HepG2 (cell line): ENCODE measurements at regions not wholly inside any gene's neighbourhood (a gene's known extent, or its start where the extent isn't known, plus 50 kb on each side); places are given as distances from the start of the nearest gene placed in this dataset.

ENCODE experiments used
- BCL6 ChIP-seq: IDR thresholded peaks from 2 replicates; pipeline ENCODE4 v1.6.1; 2016; ENCODE audit warnings: missing genetic modification reagents, missing compliant biosample characterization
- CEBPG ChIP-seq: IDR thresholded peaks from 2 replicates; pipeline ENCODE4 v1.6.1; 2016
- CREB1 ChIP-seq, 2 experiments: fragments of 450-650 bp in 1 of 2; IDR thresholded peaks; 2 replicates each; pipeline ENCODE4 v1.6.1; 2016 to 2017; ENCODE audit warnings: control low read depth in 1 of 2, mild to moderate bottlenecking in 1 of 2, missing compliant biosample characterization in 1 of 2, missing genetic modification characterization in 1 of 2
- CTCF ChIP-seq: sonication (generic); formaldehyde crosslinking; IDR thresholded peaks from 2 replicates; pipeline ENCODE4 v1.5.0; 2020; ENCODE audit warnings: mild to moderate bottlenecking, missing genetic modification reagents, moderate library complexity
- DPF2 ChIP-seq: sonication (generic); formaldehyde crosslinking; IDR thresholded peaks from 2 replicates; pipeline ENCODE4 v1.4.0; 2020; ENCODE audit warnings: mild to moderate bottlenecking, low read depth, missing genetic modification reagents, borderline replicate concordance
- FOXA3 ChIP-seq: IDR thresholded peaks from 2 replicates; pipeline ENCODE4 v1.6.1; 2016; ENCODE audit warnings: missing genetic modification reagents, missing compliant biosample characterization
- GATAD2A ChIP-seq: IDR thresholded peaks from 2 replicates; pipeline ENCODE4 v1.6.1; 2016
- HMGA1 ChIP-seq: sonication (generic); formaldehyde crosslinking; conservative IDR thresholded peaks from 2 replicates; pipeline ENCODE4 v1.4.0; 2020; ENCODE audit warnings: missing genetic modification reagents
- HOMEZ ChIP-seq: IDR thresholded peaks from 2 replicates; pipeline ENCODE4 v1.6.1; 2016; ENCODE audit warnings: low read depth
- IKZF5 ChIP-seq: IDR thresholded peaks from 2 replicates; pipeline ENCODE4 v1.6.1; 2018; ENCODE audit warnings: missing genetic modification reagents, mild to moderate bottlenecking, missing compliant biosample characterization
- KAT7 ChIP-seq: IDR thresholded peaks from 2 replicates; pipeline ENCODE4 v1.6.1; 2018; ENCODE audit warnings: borderline replicate concordance, missing compliant biosample characterization
- MXD4 ChIP-seq: IDR thresholded peaks from 2 replicates; pipeline ENCODE4 v1.6.1; 2016; ENCODE audit warnings: mild to moderate bottlenecking, missing biosample characterization, missing genetic modification reagents
- NBN ChIP-seq: fragments of 450-650 bp; conservative IDR thresholded peaks from 2 replicates; pipeline ENCODE4 v1.6.1; 2017
- NCOA5 ChIP-seq: sonication (generic); formaldehyde crosslinking; IDR thresholded peaks from 2 replicates; pipeline ENCODE4 v1.4.0; 2020; ENCODE audit warnings: missing genetic modification reagents
- PLRG1 ChIP-seq: fragments of 450-650 bp; conservative IDR thresholded peaks from 2 replicates; pipeline ENCODE4 v1.6.1; 2016
- SP140L ChIP-seq: sonication (generic); formaldehyde crosslinking; IDR thresholded peaks from 2 replicates; pipeline ENCODE4 v1.4.0; 2020; ENCODE audit warnings: missing genetic modification reagents, borderline replicate concordance
- THRA ChIP-seq: sonication (generic); formaldehyde crosslinking; IDR thresholded peaks from 2 replicates; pipeline ENCODE4 v1.4.0; 2020; ENCODE audit warnings: missing genetic modification reagents, borderline replicate concordance
- ZBTB10 ChIP-seq: sonication (generic); formaldehyde crosslinking; IDR thresholded peaks from 2 replicates; pipeline ENCODE4 v1.4.0; 2020; ENCODE audit warnings: missing genetic modification reagents, borderline replicate concordance
- ZBTB38 ChIP-seq: sonication (generic); formaldehyde crosslinking; IDR thresholded peaks from 2 replicates; pipeline ENCODE4 v1.5.1; 2020; ENCODE audit warnings: mild to moderate bottlenecking, missing genetic modification reagents
- ZMYM3 ChIP-seq: sonication (generic); formaldehyde crosslinking; IDR thresholded peaks from 2 replicates; pipeline ENCODE4 v1.5.1; 2020; ENCODE audit warnings: mild to moderate bottlenecking, missing genetic modification reagents
- ZNF24 ChIP-seq: fragments of 450-650 bp; IDR thresholded peaks from 2 replicates; pipeline ENCODE4 v1.6.1; 2017; ENCODE audit warnings: antibody characterized with exemption, mild to moderate bottlenecking
- ZNF331 ChIP-seq: sonication (generic); formaldehyde crosslinking; IDR thresholded peaks from 2 replicates; pipeline ENCODE4 v1.4.0; 2020; ENCODE audit warnings: missing genetic modification reagents
- ZNF580 ChIP-seq: IDR thresholded peaks from 2 replicates; pipeline ENCODE4 v1.6.1; 2016; ENCODE audit warnings: low read depth, borderline replicate concordance
- ZNF792 ChIP-seq: IDR thresholded peaks from 2 replicates; pipeline ENCODE4 v1.6.1; 2016

- TF ChIP-seq CREB1 (IDR thresholded peaks at IDR 0.05), result no peak
- peak; percentile 32; the same call in 1 of the 2 replicates for TF ChIP-seq CREB1 (CRISPR knock-in tag; IDR thresholded peaks at IDR 0.05)
- no peak for TF ChIP-seq ZMYM3 (CRISPR knock-in tag)
- TF ChIP-seq HMGA1 (CRISPR knock-in tag), result no peak
- TF ChIP-seq DPF2, result no peak
- TF ChIP-seq MXD4 (CRISPR knock-in tag), result peak; percentile 47; the same call in 1 of the 2 replicates
- TF ChIP-seq PLRG1, result no peak
- peak; percentile 27; the same call in 1 of the 2 replicates for TF ChIP-seq FOXA3
- no peak for TF ChIP-seq NBN
- 0 out of 2 replicates have a peak, but pooled peaks have one; percentile 75 for TF ChIP-seq SP140L (CRISPR knock-in tag)
- peak; percentile 55; the same call in 1 of the 2 replicates for TF ChIP-seq ZNF331 (CRISPR knock-in tag)
- TF ChIP-seq ZNF792 (CRISPR knock-in tag), result 0 out of 2 replicates have a peak, but pooled peaks have one; percentile 19
- peak; percentile 94 for TF ChIP-seq CTCF
- TF ChIP-seq HOMEZ (CRISPR knock-in tag), result 0 out of 2 replicates have a peak, but pooled peaks have one; percentile 44
- peak; percentile 41; the same call in 1 of the 2 replicates for TF ChIP-seq ZNF24
- TF ChIP-seq NCOA5, result no peak
- no peak for TF ChIP-seq ZBTB10 (CRISPR knock-in tag)
- peak; percentile 61; the same call in 1 of the 2 replicates for TF ChIP-seq THRA
- peak; percentile 14; the same call in 1 of the 2 replicates for TF ChIP-seq BCL6 (CRISPR knock-in tag)
- TF ChIP-seq CEBPG (CRISPR knock-in tag), result 0 out of 2 replicates have a peak, but pooled peaks have one; percentile 19
- TF ChIP-seq IKZF5 (CRISPR knock-in tag), result no peak
- TF ChIP-seq KAT7 (CRISPR knock-in tag), result no peak
- no peak for TF ChIP-seq ZBTB38 (CRISPR knock-in tag)
- no peak for TF ChIP-seq ZNF580 (CRISPR knock-in tag)
- peak; percentile 18; the same call in 1 of the 2 replicates for TF ChIP-seq GATAD2A (CRISPR knock-in tag)
Measured at GRCh38 chr6:143575440-143575839, 63.9 kb upstream of the FUCA2 start (continued).
